Chondrocyte (in vitro differentiated cells): ENCODE measurements at regions not wholly inside any gene's neighbourhood (a gene's known extent, or its start where the extent isn't known, plus 50 kb on each side); places are given as distances from the start of the nearest gene placed in this dataset.

ENCODE experiments used
- DNase-seq: peaks from one replicate; pipeline ENCODE4 v3.0.0; 2021; ENCODE audit warnings: mixed read lengths, low spot score
- H3K27ac Mint-ChIP-seq: one replicate; pipeline ENCODE4 v1.8.0; 2021; ENCODE audit warnings: mild to moderate bottlenecking, moderate library complexity, mixed read lengths; ENCODE audit not compliant: unreplicated experiment
- H3K27me3 Mint-ChIP-seq: 2 replicates; pipeline ENCODE4 v1.8.0; 2021; ENCODE audit warnings: low read depth, mixed read lengths
- H3K36me3 Mint-ChIP-seq: 2 replicates; pipeline ENCODE4 v1.8.0; 2021; ENCODE audit warnings: low read depth, mixed read lengths
- H3K4me1 Mint-ChIP-seq: 2 replicates; pipeline ENCODE4 v1.8.0; 2021; ENCODE audit warnings: low read depth, mild to moderate bottlenecking, mixed read lengths
- H3K4me3 Mint-ChIP-seq: one replicate; pipeline ENCODE4 v1.8.0; 2021; ENCODE audit warnings: mild to moderate bottlenecking, moderate library complexity, mixed read lengths; ENCODE audit not compliant: unreplicated experiment
- H3K9me3 Mint-ChIP-seq: 2 replicates; pipeline ENCODE4 v1.8.0; 2021; ENCODE audit warnings: low read depth, mixed read lengths
- TF ChIP-seq, protein P1 (sequence below): fragments of 200-600 bp; sonication (generic); IDR thresholded peaks from 2 replicates; pipeline ENCODE4 v1.5.0; 2021; ENCODE audit warnings: antibody characterized with exemption, mild to moderate bottlenecking, moderate library complexity

DNA sequence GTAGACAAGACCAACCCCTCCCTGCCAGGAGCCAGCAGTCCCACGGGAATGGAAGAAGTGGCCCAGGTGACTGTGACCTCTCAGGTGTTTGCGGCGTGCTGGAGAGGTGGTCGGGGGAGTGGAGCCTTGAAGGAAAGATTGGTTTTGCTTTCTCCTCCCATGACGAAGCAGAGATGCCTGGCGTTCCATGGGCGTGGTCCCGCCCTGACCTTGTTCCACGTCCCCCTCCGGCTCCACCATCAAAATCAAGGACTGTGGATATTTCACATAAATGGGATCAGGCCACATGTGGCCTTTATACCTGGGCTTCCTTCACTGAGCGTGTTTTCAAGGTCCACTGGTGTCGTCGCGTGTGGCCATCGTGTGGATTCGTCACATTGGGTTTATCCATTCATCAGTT is 270.6 kb upstream of the TNRC6C start:
- peaks cover 58% of the 10 kb centered on the region for H3K27me3 Mint-ChIP-seq
- no peak overlapping the region for H3K27ac Mint-ChIP-seq
- DNase-seq = peak; percentile 37
- TF ChIP-seq, protein P1, sequence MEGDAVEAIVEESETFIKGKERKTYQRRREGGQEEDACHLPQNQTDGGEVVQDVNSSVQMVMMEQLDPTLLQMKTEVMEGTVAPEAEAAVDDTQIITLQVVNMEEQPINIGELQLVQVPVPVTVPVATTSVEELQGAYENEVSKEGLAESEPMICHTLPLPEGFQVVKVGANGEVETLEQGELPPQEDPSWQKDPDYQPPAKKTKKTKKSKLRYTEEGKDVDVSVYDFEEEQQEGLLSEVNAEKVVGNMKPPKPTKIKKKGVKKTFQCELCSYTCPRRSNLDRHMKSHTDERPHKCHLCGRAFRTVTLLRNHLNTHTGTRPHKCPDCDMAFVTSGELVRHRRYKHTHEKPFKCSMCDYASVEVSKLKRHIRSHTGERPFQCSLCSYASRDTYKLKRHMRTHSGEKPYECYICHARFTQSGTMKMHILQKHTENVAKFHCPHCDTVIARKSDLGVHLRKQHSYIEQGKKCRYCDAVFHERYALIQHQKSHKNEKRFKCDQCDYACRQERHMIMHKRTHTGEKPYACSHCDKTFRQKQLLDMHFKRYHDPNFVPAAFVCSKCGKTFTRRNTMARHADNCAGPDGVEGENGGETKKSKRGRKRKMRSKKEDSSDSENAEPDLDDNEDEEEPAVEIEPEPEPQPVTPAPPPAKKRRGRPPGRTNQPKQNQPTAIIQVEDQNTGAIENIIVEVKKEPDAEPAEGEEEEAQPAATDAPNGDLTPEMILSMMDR = no peak
- no peaks in the 10 kb centered on the region for H3K36me3 Mint-ChIP-seq
- H3K4me3 Mint-ChIP-seq = no peak overlapping the region
- H3K9me3 Mint-ChIP-seq = no peaks in the 10 kb centered on the region
- no peaks in the 10 kb centered on the region for H3K4me1 Mint-ChIP-seq

DNA sequence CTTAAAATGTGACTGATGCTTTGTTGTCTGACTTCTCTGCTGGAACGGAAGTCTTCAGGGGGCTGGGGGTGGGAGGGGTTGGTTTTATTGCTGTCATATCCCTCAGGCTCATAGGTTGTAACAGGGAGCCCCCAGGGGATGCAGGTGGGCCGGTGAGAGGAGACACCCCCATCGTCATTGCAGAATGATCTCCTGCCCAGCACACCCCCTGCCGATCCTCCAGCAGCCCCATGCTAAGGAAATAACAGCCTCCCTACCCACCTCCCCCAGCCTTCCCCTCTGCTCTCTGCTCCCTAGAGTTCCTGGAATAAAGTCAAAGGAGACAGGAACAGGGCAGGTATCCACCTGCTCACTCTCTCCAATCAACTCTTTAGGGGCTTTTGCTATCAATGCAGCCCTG is 270.1 kb upstream of the TNRC6C start:
- H3K4me1 Mint-ChIP-seq = no peaks in the 10 kb centered on the region
- H3K9me3 Mint-ChIP-seq = no peaks in the 10 kb centered on the region
- H3K27ac Mint-ChIP-seq = no peak overlapping the region
- H3K27me3 Mint-ChIP-seq = peaks cover 62% of the 10 kb centered on the region
- no peaks in the 10 kb centered on the region for H3K36me3 Mint-ChIP-seq
- DNase-seq = peak; percentile 27
- TF ChIP-seq, protein P1 = no peak
- H3K4me3 Mint-ChIP-seq = no peak overlapping the region

DNA sequence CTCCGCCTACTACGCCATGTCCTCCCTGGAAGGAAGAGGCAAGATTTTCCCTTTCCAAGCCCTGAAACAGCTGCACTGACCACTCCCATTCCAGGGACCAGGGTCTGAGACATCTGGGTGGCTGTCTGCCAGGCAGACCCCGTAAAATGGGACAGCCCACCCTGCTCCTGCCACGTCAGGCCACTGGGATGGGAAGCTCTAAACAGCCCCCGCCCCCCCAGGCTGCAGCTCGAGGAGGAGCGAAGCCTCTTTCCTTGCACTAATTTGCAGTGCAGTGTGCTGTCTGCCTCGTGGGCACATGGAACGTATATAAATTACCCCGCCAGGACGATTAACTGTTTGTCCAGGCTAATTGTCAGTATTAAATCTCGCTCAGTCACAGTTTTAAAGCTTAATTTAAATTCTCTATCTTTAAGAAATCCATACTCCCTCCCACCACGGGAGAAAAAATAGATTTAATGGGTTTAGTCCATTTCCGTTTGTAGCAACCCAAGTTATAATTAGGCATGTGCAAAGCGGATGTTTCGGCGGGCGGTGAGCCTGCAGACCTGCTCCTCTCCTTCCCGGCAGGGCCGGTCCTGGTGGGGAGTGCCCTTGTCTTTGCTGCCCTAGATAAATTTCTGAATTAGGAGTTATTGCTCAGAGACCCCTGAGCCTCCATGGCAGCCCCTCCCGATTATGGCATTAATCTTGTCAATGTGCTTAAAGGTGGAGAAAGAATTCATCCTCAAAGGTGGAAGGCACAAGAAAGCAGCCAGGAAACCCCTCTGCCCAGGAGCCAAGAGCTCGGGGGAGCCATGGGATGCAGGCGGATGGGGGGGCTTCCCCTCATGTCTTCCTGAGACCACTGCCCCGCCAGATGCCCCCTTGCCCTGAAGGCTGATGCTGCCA is 268.0 kb upstream of the TNRC6C start:
- TF ChIP-seq, protein P1 = no peak
- no peaks in the 10 kb centered on the region for H3K9me3 Mint-ChIP-seq
- no peaks in the 10 kb centered on the region for H3K36me3 Mint-ChIP-seq
- H3K4me3 Mint-ChIP-seq = no peak overlapping the region
- H3K4me1 Mint-ChIP-seq = no peaks in the 10 kb centered on the region
- no peak overlapping the region for H3K27ac Mint-ChIP-seq
- peak; percentile 68 for DNase-seq
- peaks cover 78% of the 10 kb centered on the region for H3K27me3 Mint-ChIP-seq

DNA sequence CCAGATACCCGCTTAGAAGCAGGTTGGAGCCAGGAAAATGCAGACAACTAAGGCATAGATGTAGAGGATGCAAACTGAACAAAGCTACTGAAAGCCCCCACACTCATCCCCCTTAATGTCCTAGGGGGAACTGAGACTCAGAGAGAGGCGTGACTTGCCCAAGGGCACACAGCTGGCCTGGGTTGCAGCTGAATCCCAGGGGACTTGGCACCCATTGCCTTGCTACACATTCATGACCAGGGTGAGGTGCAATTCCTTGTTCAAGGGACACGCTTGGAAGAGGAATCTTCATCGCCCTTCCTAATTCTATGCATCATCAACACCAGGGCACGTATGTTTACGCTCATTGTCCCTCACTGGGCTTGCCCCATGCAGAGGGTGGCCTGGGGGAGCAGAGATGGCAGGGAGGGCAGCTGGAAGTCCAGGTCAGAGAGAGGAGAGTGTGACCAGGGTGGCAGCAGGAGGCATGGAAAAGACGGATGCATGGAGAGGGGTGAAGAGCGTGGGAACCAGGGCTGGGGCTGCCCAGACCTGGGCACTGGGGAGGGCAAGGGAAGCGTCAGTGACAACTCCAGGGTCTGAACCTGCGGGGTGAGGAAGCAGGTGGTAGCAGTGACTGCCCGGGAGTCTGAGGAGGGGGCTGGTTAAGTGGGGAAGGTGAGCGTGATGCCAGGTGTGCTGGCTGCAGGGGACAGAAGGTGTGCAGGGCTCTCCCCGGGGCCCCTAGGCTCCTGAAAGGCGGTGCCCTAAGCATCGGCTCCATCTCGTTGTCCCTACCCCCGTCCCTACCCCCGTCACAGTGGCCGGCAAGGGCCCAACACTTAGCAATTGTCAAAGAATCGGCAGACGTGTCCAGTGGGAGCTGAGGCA is 267.1 kb upstream of the TNRC6C start:
- DNase-seq = peak; percentile 66
- Mint-ChIP-seq H3K4me1 (peaks cover 2% of the 10 kb centered on the region), H3K36me3 (no peaks in the 10 kb centered on the region), H3K27me3 (peaks cover 76% of the 10 kb centered on the region), H3K27ac (peak overlapping the region; percentile 43), H3K9me3 (no peaks in the 10 kb centered on the region), H3K4me3 (no peak overlapping the region)
- TF ChIP-seq, protein P1 = no peak

DNA sequence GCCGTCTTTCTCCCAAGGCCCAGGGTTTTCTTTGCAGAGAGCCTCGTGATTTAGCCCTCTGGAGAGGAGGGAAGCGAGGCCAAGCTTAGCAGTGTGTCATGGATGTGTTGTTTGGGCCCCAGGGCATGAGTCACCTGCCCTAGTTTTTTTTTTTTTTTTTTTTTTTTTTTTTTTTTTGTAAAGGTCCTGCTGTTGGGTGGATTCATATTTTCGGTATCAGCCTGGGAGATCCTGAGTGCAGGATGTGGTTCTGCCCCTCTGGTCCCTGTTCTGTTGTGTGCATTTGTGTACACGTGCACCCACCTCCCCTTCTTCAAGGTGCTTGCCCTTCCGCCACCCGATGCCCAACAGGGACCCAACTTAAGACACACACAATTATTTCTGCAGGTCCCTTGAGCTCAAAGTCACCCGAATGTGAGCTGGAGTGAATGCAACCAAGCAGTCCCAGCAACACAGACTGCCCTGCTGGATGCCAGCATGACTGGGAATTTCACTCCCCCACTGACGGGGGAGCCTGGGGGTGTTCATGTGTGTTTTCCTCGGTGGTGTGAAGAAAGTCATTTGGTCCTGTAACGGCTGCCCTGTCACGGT is 265.8 kb upstream of the TNRC6C start:
- Mint-ChIP-seq H3K9me3 (no peaks in the 10 kb centered on the region), H3K36me3 (no peaks in the 10 kb centered on the region), H3K27me3 (peaks cover 72% of the 10 kb centered on the region), H3K27ac (no peak overlapping the region), H3K4me1 (peaks cover 4% of the 10 kb centered on the region), H3K4me3 (no peak overlapping the region)
- peak; percentile 36 for DNase-seq
- TF ChIP-seq, protein P1 = no peak
